Stomach (tissue), 4 donors: ENCODE measurements at regions not wholly inside any gene's neighbourhood (a gene's known extent, or its start where the extent isn't known, plus 50 kb on each side); places are given as distances from the start of the nearest gene placed in this dataset.

Experiments used
- EP300 ChIP-seq: sonication (generic); formaldehyde crosslinking; IDR thresholded peaks from one replicate; pipeline ENCODE4 v1.6.1; 2017; ENCODE audit warnings: antibody characterized with exemption
- POLR2A ChIP-seq, 4 donors: fragments of 450-650 bp; IDR thresholded peaks; one replicate each; pipeline ENCODE4 v1.6.1; 2016; ENCODE audit warnings: antibody characterized with exemption in 4 of 4, control low read depth in 2 of 4, mild to moderate bottlenecking in 1 of 4, moderate library complexity in 1 of 4
- POLR2AphosphoS5 ChIP-seq, 3 donors: sonication (generic); formaldehyde crosslinking; IDR thresholded peaks; one replicate each; pipeline ENCODE4 v1.6.1; 2016; ENCODE audit warnings: antibody characterized with exemption in 3 of 3
- TF ChIP-seq, protein P1 (sequence below), 7 experiments: fragments of 450-650 bp in 4 of 7; fragments of 200-600 bp in 3 of 7; sonication (generic) in 3 of 7; IDR thresholded peaks; one replicate each; pipeline ENCODE4 v1.5.1; 2016 to 2019; ENCODE audit warnings: antibody characterized with exemption in 7 of 7, control low read depth in 2 of 7, mild to moderate bottlenecking in 1 of 7

DNA sequence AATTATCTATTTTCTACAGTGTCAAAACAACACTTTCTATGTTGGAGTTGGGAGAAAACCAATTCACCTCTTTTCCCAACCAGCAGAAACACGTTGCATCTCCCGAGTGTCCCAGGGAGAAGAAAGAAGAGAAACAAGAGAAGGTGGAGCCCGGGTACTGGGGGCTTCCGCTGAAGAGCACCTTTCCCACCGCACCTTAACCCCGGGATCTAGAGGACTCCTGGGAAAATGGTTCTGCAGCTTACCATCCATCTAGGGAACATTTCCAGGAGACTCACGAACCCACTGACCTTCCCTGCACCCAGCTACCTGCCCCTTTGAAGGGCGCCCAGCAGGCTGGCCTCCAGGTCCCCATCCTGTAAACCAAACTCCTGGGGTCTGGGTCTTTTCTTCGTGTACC is 346.8 kb downstream of the TCERG1L start:
- TF ChIP-seq, protein P1, sequence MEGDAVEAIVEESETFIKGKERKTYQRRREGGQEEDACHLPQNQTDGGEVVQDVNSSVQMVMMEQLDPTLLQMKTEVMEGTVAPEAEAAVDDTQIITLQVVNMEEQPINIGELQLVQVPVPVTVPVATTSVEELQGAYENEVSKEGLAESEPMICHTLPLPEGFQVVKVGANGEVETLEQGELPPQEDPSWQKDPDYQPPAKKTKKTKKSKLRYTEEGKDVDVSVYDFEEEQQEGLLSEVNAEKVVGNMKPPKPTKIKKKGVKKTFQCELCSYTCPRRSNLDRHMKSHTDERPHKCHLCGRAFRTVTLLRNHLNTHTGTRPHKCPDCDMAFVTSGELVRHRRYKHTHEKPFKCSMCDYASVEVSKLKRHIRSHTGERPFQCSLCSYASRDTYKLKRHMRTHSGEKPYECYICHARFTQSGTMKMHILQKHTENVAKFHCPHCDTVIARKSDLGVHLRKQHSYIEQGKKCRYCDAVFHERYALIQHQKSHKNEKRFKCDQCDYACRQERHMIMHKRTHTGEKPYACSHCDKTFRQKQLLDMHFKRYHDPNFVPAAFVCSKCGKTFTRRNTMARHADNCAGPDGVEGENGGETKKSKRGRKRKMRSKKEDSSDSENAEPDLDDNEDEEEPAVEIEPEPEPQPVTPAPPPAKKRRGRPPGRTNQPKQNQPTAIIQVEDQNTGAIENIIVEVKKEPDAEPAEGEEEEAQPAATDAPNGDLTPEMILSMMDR (IDR thresholded peaks at IDR 0.05): no peak
- TF ChIP-seq POLR2A (IDR thresholded peaks at IDR 0.05) (no peak), POLR2AphosphoS5 (IDR thresholded peaks at IDR 0.05) (no peak), EP300 (no peak)
